G401.6 (cell line): ENCODE measurements at regions not wholly inside any gene's neighbourhood (a gene's known extent, or its start where the extent isn't known, plus 50 kb on each side); places are given as distances from the start of the nearest gene placed in this dataset.

Experiments
- FAIRE-seq: peaks from 2 replicates; lab custom pipeline; 2012; peaks lifted over from hg19 to GRCh38; lab: Jason Lieb, UNC

GRCh38 chr20:7352165-7352564 lies 584.7 kb downstream of the BMP2 start:
- no peak for FAIRE-seq

- FAIRE-seq = no peak
Observed at GRCh38 chr20:7355051-7355450, 585.2 kb downstream of the HAO1 start.

GRCh38 chr20:7358670-7359069 lies 581.6 kb downstream of the HAO1 start:
- no peak for FAIRE-seq

GRCh38 chr20:7359739-7360138 lies 580.5 kb downstream of the HAO1 start:
- FAIRE-seq = no peak

- no peak for FAIRE-seq
Observed at GRCh38 chr20:7361321-7361720, 578.9 kb downstream of the HAO1 start.

- FAIRE-seq = no peak
Observed at GRCh38 chr20:7361931-7362330, 578.3 kb downstream of the HAO1 start.

- FAIRE-seq = no peak
Observed at GRCh38 chr20:7362601-7363000, 577.7 kb downstream of the HAO1 start.

- FAIRE-seq = no peak
Observed at GRCh38 chr20:7366189-7366588, 574.1 kb downstream of the HAO1 start.

- FAIRE-seq = no peak
Observed at GRCh38 chr20:7371518-7372163, 568.6 kb downstream of the HAO1 start.

GRCh38 chr20:7375905-7376304 lies 564.4 kb downstream of the HAO1 start:
- peak; percentile 84 for FAIRE-seq

GRCh38 chr20:7378864-7379605 lies 561.2 kb downstream of the HAO1 start:
- no peak for FAIRE-seq

GRCh38 chr20:7379621-7380220 lies 560.5 kb downstream of the HAO1 start:
- no peak for FAIRE-seq

GRCh38 chr20:7383216-7383615 lies 557.0 kb downstream of the HAO1 start:
- no peak for FAIRE-seq

- no peak for FAIRE-seq
Observed at GRCh38 chr20:7387638-7388193, 552.5 kb downstream of the HAO1 start.

GRCh38 chr20:7389216-7389615 lies 551.0 kb downstream of the HAO1 start:
- no peak for FAIRE-seq

GRCh38 chr20:7392542-7393206 lies 547.6 kb downstream of the HAO1 start:
- no peak for FAIRE-seq

- no peak for FAIRE-seq
Observed at GRCh38 chr20:7399114-7399513, 541.1 kb downstream of the HAO1 start.

- FAIRE-seq = no peak
Observed at GRCh38 chr20:7399575-7399974, 540.7 kb downstream of the HAO1 start.

- no peak for FAIRE-seq
Observed at GRCh38 chr20:7406671-7407070, 533.6 kb downstream of the HAO1 start.

GRCh38 chr20:7410150-7410549 lies 530.1 kb downstream of the HAO1 start:
- FAIRE-seq = no peak

GRCh38 chr20:7411075-7411474 lies 529.2 kb downstream of the HAO1 start:
- FAIRE-seq = no peak

GRCh38 chr20:7415427-7415826 lies 524.8 kb downstream of the HAO1 start:
- FAIRE-seq = no peak

GRCh38 chr20:7416382-7416781 lies 523.9 kb downstream of the HAO1 start:
- FAIRE-seq = no peak
